ENCODE measurements at regions not wholly inside any gene's neighbourhood (a gene's known extent, or its start where the extent isn't known, plus 50 kb on each side); places are given as distances from the start of the nearest gene placed in this dataset.

DNA sequence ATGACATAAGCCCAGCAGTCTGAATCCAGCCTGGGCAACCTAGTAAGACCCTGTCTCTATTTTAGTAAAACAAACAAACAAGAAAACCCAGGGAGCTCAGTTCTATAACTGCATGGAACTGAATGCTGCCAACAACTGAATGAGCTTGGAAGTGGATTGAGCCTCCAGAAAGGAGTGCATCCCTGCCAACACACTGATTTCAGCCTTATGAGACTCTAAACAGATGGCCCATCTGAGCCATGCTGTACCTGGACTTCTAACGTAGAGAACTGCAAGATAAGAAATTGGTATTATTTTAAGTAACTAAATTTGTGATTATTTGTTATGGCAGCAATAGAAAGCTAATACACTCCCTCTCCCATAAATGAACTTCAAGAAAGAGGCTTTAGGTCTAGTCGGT lies 150.4 kb upstream of the RAI14 start:
- DNase-seq (ENCODE audit: low read depth) = no peak

DNA sequence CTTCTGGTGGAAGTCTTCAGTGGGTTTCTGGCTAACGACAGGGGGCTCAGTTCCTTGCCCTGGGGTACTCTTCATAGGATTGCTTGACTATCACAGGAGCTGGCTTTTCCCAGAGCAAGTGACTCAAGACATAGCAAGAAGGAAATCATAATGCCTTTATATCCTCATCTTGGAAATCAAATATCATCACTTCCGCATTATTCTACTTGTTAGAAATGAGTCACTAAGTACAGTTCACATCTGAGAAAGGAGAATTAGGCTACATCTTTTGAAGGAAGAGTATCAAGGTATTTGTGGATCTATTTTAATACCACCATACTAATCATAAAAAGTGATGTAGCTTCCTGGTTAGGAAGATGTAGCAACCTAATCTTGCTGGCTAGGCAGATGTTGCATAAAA lies 148.2 kb upstream of the RAI14 start:
- DNase-seq (ENCODE audit: low read depth) = no peak

DNA sequence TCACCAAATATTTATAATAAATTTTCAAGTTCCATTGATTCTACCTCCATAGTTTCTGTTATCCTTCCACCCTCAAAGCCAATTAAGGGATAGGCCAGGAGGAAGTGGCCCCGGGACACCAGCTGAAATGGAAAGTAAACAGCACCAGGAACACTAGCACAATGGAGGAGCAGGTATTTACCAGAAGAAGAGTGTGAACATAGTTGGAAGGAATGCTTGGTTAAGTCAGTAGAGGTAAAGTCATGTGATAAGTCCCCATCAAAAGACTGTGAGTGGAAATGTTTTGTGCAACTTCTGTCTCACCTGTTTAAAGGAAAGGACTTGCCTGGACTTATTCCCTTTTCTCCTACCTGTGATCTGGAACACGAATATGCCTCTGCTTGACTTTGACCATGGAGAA lies 146.7 kb upstream of the RAI14 start:
- no peak for DNase-seq (ENCODE audit: low read depth)

DNA sequence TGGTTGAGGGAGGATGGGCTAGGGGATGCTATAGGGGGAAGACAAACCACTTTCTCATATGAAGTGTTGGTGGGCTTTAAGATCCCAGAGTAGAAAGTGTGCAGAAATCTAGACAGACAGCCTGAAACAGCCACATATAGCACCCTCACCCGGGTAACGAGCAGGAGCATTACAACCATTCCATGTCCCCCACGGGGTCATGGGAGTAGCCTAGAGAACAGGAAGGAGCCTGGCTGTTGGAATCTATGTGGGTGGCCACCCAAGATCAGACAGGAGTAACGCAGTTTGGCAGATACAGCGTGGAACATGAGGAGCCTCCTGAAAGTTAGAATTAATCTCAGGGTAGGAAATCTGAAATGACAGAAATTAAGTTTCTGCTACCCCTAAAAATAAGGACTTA lies 146.1 kb upstream of the RAI14 start:
- no peak for DNase-seq (ENCODE audit: low read depth)

DNA sequence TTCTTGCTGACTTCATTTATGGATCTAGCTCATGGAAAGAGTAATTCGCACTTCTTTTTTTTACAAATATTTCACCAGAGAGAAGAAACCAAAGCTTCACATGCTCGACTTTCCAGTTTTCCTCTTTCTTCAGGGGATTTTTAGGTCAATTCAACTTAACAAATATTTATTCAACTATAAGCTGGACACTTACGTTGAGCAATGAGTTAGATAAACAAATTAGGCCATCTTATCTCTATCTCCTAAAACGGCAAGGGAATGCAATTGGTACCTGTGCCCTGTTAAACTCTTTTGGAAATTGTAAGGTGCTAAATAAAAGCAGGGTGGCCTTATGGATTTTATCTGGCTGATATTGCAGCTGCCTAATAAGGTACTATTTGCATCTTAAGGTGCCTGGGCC lies 145.1 kb upstream of the RAI14 start:
- DNase-seq (ENCODE audit: low read depth) = no peak

DNA sequence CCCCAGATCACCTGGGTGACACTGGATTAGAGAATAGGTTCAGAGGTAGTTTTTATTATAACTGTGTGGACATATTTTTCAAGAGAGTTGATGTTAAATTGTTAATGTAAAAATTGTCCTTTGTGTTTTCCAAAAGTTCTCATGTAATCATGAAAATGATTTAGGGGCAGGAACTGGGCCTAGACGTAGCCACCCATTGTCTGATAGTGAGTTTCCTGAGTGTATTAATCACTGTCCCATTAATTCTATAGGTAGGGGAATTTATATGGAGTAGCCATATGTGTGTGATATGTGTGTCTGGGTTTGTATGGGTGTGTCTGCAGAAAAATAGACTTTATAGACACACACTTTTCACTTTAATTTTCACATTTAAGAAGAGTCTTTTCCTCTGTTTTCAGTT lies 144.6 kb upstream of the RAI14 start:
- no peak for DNase-seq (ENCODE audit: low read depth)

DNA sequence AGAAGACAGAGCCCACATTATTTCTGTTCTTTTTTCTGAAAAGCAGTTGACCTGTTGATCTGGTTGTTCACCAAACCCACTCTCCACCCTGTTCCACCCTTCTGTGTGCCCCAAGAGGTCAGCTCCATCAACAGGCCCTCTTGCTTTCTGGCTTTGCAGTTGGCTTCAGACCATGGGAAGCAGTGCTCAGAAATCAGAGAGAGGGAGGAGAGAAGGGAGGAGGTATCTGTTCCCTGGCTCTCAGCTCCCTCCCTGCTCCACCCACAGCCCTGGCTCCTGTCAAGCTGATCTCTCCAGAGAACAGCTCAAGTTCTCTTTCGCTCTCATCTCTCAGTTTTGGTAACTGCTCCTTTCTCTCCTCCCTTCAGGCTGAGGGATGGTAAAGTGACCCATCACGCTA lies 144.2 kb upstream of the RAI14 start:
- DNase-seq (ENCODE audit: low read depth) = no peak

DNA sequence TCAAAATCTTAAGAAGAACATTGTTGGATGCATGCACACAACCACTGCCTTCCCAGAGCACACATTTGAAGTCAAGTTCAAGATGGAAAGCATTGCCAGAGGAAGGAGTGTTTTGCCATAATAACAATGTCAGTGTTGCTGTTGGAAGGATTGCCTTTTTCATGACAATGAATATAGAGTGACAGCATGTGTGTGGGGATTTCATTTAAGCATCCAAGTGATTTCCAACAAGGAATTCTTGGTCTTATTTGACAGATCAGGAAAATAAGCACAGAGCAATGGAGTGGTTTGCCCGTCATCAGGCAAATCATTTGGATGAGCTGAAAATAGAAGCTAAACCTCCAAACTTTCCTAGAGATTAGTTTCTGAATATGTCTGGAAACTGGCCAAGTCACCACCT lies 140.0 kb upstream of the RAI14 start:
- no peak for DNase-seq (ENCODE audit: low read depth)

DNA sequence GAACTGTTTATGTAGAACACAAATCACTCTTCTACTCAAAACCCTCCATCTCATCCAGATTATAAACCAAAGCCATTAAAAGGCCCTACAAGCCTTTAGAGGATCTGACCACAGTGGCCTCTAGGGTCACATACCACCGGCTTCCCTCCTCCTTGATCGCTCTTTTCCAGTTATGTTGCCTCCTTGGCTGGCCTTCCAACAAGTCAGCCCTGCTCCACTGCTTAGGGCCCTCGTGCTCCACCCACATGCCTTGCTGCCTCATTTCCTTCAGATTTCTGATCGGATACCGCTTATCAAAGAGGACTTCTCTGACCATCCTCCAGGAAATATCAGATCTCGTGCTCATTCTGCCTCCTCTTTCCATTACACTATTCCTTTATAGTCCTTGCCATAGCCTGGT lies 139.4 kb upstream of the RAI14 start:
- no peak for DNase-seq (ENCODE audit: low read depth)

DNA sequence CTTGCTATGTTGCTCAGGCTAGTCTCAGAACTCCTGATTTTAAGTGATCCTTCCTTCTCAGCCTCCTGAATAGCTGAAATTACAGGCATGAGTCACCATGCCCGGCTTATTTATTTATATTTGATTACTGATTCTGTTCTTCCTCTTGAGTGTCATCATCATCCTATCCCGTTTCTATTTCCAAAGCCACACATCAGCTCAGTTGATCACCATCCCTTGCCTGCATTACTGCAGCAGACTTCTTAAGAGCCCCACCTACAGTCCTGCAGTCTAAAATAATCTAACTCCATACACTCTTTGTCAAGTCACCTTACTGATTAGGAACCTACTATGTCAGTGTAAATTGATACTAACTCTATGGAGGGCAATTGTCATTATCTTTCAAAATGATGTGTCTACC lies 138.9 kb upstream of the RAI14 start:
- DNase-seq (ENCODE audit: low read depth) = no peak

DNA sequence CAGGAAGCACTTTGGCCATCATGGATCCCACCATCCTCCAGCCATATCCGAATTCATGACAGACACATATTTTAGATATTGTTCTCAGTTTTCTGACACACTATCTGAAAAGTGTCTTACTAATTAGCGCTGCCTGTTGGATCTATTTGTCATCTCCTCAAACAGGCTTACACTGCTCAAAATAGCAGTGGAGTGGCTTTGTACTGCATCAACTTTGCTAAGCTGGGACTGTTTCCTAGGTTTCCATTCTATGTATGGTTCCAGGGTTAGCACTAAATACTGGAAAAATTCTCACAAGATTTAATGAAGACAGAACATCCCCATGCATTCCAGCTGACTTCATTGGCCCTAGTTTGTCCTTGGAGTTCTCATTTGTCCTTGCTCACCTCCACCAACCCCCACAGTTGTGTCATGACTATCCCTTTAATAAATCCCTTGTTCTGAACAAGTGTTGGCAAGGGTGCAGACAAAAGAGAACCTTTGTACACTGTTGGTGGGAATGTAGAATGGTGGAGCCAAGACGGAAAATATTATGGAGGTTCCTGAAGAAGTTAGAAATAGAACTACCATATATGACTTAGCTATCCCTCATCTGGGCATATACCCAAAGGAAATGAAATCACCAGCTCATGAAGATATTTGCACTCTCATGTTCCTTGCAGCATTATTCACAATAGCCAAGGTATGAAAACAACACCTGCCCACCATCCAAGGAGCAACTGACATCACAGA lies 136.5 kb upstream of the RAI14 start:
- no peak for DNase-seq (ENCODE audit: low read depth)

DNA sequence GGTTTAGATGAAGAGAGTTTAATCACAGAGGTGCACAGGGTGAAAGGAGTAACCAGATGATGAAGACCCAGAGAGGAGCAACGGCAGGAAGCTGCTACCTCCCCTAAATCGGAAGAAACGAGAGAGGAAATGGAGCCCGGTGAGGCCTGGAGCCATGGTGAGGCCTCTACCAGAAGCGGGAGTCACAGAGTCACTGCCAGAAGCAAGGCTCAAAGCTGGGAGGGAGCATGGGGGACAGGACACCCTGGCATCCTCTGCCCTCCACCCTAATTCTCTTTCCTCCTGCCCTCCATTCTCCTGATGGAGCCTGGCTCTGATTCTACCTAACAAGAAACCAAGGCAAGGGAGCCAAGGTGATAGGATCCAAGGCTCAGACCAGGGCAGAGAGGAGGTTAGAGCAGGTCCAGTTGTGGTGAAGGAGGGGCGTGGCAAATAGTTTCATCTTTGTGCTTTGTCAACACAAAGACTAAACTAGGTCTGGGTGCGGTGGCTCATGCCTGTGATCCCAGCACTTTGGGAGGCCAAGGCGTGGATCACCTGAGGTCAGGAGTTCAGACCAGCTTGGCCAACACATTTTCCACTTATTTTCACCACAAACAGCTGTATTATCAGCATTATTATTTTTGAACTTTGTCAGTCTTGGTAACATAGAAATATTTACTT lies 134.4 kb upstream of the RAI14 start:
- DNase-seq (ENCODE audit: low read depth) = no peak

DNA sequence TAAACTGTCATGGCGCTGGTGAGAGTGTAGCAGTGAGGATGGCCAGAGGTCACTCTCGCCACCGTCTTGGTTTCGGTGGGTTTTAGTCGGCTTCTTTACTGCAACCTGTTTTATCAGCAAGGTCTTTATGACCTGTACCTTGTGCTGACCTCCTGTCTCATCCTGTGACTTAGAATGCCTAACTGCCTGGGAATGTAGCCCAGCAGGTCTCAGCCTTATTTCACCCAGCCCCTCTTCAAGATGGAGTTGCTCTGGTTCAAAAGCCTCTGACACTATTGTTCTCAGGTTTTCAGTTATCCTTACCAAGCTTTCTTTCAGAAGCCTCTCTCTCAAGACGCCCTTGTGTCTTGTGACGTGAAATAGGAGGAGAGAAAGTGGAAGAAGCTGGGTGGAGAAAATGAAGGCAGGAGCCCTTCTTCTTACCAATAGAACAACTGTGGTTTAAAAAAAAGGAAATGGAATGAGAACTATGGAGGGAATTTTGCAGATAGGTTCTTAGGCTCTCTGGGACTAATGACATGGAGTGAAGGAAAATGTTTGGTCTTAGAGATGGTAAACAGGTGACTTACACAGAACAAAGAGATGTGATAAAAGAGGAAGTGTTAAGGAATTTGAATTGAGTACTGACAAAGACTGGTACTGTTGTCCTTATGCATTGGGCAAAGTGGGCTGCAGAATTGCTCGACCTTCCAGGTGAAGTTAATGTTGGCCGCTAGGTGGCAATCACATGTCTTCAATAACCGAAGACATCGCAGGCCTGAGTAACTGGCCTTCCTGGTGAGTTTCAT lies 133.3 kb upstream of the RAI14 start:
- DNase-seq (ENCODE audit: low read depth) = peak; percentile 23

DNA sequence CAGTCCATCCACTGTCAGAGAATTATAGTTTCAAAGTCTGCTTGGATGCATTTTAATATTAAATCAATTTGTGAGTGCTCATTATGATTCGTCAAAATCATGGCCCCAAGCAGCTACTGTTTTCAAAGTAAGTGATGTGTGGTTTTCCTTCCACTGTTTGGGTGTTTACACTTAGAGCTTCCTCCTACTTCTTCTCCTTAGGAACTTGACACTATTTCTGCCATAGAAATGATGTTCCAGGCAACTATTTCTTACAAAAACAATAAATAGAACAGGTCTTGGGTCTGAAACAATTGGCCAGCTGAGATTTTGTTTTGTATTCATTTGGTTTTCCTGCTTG lies 132.8 kb upstream of the RAI14 start:
- no peak for DNase-seq (ENCODE audit: low read depth)

DNA sequence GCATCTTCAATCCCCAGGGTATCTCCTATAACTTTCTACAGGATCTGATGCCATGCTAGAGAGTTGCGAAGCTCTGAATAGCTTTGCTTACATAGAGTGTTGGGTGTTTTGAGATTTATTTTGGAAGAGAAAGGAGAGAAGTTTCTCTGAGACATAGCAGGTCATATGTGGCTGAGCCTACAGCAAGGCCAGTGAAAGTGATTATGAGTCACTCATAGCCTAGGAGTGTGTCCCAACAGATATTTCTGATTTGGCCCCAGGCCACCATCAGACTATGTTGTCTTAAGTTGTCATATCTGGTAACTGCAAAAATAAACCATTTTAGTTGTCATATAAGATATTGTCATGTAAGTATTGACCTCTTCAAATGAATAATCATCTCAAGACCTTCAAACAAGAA lies 132.0 kb upstream of the RAI14 start:
- DNase-seq (ENCODE audit: low read depth) = no peak

DNA sequence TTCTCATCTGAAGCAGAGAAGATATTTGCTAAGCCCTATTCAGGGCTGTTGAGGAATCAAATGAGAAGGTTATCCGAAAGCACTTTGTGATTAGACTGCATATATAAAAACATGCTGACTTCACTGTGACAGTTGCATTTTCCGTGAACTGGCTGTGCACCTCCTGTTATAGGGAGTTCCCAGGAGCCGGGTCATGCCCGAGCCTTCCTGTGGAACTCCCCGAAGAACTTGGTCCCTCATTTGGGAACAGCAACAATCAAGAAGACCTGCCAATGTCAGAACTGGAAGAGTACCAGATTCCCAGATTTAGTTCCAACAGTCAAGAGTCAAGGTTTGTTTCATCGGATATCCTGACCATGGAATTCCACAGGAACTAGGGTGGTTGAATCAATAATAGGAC lies 130.4 kb upstream of the RAI14 start:
- DNase-seq (ENCODE audit: low read depth) = no peak

DNA sequence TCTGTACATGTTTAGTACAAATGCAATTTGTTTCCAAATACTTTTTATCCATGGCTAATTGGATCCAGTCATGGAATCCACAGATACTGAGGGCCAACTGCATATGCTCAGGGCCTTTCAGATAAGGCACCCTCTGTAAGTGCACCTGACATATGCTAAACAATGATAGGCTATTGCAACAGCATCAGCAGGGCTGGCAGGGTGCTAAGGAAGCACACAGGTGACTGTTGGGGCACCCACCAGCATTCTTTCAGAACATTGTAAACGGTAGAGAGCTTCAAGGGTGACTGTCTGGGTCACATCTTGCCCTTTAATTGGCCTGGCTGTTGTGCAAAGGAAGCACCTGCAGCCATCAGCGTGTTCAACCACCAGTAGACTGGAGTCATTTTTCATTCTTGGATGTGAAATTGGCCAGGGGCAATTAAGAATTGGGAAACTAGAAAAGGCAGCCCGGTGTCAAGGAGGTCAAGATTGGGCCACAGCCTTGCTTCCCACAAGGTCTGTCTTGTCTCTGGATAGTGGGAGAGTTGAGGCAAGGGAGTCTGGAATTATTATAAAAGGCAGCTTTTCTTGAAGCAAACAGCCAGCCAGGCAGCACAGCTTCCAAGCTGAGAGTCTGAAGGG lies 129.3 kb upstream of the RAI14 start:
- DNase-seq (ENCODE audit: low read depth) = no peak

DNA sequence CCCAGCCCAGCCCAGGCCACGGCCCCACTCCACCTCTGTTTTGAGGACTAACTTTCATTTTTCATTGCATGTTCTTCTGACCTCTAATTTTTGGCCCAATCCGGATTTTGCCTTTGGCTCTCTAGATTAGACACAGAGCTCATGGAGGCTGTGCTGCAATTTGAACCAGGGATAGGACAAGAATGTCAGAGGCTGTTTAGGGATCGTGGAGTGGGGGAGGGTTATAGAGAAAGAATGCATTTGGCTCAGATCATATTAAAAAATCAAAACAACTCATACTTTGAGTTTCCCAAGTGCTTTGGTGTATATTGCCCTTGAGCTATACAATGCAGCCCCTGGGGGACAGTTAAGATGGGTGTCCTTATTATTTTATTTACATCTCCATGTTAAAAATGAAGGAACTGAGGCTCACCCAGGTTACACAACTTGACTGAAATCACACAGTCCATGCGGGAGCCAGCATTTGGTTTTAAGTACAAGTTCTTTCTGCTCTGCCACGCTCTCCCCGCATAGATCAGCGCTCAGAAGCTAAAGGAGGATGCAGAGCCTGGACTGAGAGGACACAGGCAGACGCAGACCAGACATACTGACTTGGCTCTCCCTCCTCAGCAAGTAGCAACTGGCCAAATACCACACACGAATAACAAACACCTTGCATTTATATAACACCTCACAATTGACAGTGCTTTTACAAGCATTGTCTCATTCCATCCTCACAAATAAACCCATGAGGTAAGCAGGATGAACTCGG lies 126.4 kb upstream of the RAI14 start:
- no peak for DNase-seq (ENCODE audit: low read depth)

DNA sequence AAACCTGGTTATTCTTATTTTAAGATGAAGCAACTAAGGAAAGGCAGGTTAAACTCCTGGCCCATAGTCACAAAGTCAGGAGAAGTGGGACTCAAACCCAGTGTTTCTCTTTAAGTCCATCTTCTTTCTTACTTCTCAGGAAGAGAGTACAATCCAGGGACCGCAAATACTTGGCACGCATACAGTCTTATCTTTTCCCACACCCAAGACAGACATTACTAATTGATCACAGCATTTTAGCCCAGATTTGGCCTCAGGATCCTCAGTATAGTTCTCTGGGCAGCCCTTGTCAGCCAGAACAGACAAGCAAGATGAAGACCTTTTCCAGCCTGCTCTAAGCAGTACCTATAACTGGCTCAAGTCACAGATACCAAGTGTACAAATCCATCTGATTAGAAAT lies 125.5 kb upstream of the RAI14 start:
- no peak for DNase-seq (ENCODE audit: low read depth)

DNA sequence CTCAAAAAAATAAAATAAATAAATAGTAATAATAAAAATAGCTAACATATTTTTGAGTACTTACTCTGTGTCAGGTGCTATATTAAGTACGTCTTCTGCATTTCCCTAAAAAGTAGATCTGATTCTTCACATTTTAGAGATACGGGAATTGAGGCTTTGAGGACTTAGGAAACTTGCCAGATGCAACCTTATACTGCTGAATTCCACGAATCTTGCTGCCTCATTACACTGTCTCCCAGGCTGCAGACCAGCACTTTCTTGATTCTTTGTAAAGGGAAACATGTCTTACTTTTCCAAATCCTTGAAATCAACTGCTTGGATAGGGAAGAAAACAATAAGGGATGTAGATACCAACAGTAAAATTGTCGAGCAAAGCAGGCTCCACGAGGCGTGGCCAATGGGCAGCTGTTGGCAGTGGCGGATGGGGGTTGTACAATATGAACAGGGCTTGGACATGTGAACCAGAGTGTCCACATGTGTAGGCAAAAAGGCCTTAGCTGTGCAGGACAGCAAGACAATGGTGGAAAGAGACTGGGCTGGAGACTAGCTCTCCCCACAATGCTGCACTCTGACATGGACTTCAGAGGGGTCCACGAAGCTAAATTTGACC lies 124.3 kb upstream of the RAI14 start:
- no peak for DNase-seq (ENCODE audit: low read depth)

DNA sequence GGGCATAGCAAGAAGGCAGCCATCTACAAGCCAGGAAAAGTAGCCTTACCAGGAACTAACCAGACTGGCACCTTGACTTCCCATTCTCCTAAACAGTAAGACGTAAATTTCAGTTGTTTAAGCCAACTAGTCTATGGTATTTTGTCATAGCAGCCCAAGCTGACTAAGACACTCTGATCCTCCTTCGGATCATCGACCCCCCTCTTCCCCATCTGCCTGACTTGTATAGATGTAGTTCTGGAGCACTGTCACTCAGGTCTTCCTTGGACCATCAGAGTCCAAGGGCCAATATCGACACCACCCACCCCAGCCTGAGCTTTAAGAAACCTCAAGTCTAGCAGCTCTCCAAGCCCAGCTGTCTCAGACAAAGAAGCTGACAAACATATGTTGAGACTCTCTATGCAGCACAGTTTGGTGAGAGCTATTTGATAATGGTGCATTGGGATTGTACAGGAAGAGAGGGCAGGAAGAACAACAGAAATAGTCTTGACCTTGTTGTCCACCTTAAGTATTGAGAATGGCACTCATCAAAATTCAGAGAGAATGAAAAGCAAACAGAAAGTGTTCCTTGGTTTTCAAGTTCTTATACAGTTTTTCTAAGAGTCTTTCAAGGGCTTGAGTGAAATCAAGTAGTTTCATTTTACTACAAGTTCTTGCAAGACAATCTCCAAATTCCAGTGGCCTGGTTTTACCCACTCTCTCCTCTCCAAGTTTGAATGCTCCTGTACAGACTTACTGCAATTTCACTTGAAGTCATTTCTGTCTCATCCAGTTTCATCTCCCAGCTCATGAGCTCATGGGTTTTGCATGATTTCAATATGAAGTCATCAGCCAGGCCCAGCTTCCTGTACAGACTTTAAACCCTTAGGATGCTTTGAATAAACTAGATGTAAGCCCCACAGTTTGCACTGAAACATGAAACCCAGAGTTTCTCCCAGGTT lies 122.3 kb upstream of the RAI14 start:
- no peak for DNase-seq (ENCODE audit: low read depth)
